OCI-M1 (cell line): ENCODE measurements at regions not wholly inside any gene's neighbourhood (a gene's known extent, or its start where the extent isn't known, plus 50 kb on each side); places are given as distances from the start of the nearest gene placed in this dataset.

ENCODE experiments used
- DNase-seq: peaks from one replicate; lab custom pipeline; 2025; lab: John Stamatoyannopoulos, UW

DNA sequence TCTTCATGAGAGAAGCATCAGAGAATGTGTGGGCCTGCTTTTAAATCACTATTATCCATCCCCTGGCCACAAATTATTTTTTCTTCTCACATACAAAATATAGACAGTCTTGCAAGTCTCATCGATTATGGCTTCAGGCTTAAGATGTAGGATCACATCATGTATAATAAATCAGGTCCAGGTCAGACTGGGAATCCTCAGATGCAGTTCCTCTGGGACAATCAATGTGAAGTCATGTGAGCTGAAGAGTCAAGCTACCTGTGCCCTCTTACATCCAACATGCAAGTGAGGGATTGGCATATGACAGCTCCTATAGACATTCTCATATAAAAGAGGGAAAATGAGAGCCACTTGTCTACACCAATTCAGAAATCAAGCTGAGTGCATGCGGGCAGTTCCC lies 631.8 kb downstream of the PTPRU start:
- no peak for DNase-seq

- DNase-seq: no peak
Measured at GRCh38 chr1:29865051-29865450, 628.7 kb downstream of the PTPRU start.

GRCh38 chr1:29864431-29865022 lies 628.2 kb downstream of the PTPRU start:
- no peak for DNase-seq

DNA sequence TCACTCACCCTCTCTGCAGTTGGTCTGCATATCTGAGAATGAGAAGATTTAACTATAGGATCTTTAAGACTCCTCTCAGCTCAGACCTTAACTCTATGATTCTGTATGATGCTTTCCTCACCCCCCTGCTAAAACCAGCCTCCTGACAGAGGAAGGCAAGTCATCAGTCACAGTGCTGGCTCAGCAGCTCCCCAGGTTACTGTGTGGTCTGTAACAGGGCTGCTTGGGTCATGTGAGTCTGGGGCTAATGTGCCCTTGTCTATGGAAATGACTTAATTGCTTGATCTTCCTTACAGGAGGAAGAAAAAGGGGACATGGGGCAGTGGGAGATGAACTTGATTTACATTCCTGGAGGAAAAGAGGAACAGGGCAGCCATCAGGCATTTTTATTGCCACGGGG lies 625.6 kb downstream of the PTPRU start:
- no peak for DNase-seq

GRCh38 chr1:29861446-29861845 lies 625.1 kb downstream of the PTPRU start:
- no peak for DNase-seq

DNA sequence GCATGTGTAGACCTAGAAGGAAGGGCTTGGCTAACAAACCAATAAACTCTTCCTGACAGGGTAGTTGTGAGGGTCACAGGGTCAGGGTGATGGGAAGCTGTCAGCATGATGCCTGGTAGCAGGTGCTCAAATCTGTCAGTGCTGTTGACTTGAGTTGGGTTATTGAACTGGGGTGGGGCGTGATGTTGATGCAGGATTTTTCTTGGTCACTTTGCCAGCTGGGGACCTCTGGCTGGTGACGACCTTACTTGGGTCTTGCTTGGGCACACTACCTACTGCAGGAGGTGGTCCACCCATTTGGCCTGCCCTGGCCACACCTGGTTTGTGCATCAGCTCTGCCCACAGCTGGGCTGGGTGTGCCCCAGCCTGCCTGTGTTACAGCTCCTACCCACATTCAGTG lies 624.4 kb downstream of the PTPRU start:
- no peak for DNase-seq

- no peak for DNase-seq
Measured at GRCh38 chr1:29860056-29860455, 623.7 kb downstream of the PTPRU start.

GRCh38 chr1:29859126-29859525 lies 622.8 kb downstream of the PTPRU start:
- no peak for DNase-seq

GRCh38 chr1:29858646-29859045 lies 622.3 kb downstream of the PTPRU start:
- no peak for DNase-seq

- no peak for DNase-seq
Measured at GRCh38 chr1:29856340-29857114, 620.2 kb downstream of the PTPRU start.

DNA sequence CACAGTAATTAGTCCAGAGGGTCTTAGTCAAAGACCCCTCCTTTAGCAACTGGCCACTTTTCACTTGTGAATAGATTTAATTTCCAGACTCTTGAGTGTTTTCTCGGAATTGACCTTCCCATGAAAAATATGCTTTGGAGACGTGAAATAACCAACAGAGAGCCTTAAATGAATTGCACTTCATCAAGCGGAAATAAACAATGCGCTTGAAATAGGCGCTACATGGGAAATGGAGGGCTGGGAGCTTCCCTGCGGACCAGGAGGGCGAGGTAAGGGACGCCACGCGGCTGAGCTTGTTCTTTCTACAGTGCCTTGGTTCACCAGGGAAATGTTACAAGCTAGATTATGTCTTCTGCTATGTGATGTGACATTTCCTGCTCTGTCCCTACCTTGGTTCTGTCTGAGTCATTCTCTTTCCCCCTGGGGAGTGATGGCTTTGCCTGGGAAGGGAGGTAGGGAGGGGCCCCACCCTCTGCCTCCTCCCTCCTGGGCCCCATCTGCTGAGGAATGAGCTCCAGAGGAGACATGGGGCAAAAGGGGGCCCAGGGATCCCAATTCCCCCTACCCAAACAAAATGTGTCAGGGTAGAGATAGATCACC lies 619.3 kb downstream of the PTPRU start:
- no peak for DNase-seq

DNA sequence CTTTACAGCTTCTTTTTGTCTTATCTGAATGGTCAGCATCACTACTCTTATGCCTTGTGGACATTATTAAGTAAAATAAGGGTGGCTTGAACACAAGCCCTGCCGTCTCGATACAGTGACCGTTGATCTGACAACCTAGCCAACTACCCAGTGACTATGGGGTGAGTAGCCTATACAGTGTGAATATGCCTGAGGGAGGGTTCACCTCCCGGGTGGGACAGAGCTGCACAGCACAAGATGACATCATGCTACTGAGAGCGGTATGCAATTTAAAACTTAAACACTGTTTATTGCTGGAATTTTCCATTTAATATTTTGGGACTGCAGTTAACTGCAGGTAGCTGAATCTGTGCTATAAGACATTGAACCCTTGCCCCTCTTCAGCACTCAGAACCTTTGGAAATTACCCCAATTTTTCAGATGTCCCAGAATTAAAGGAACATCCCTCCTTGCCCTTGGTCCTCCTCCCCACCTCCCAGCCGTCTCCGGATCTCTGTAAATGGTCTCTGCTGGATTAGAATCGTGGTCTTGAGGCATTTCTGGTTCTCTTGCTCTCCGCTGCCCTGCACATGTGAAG lies 618.5 kb downstream of the PTPRU start:
- DNase-seq: no peak

GRCh38 chr1:29853716-29854330 lies 617.5 kb downstream of the PTPRU start:
- DNase-seq: no peak

GRCh38 chr1:29852248-29852647 lies 615.9 kb downstream of the PTPRU start:
- no peak for DNase-seq

DNA sequence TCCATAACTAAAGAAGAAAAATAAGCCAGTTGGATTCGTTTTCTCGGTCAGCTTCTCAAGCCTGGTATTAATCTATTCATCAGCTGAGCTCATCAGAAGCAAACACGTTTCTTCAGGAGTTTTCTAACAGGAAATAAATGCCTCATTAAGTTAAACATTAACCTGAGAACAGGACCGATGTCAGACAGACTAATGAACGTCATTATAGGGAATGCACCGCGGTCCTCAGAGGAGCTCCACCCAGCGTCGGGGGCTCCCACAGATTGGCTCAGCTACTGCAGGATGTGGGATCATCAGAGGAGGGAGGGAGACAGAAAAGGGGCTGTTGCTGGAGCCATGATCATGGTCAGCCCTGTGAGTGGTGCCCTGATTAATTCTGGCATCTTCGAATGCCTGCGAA lies 615.4 kb downstream of the PTPRU start:
- no peak for DNase-seq

DNA sequence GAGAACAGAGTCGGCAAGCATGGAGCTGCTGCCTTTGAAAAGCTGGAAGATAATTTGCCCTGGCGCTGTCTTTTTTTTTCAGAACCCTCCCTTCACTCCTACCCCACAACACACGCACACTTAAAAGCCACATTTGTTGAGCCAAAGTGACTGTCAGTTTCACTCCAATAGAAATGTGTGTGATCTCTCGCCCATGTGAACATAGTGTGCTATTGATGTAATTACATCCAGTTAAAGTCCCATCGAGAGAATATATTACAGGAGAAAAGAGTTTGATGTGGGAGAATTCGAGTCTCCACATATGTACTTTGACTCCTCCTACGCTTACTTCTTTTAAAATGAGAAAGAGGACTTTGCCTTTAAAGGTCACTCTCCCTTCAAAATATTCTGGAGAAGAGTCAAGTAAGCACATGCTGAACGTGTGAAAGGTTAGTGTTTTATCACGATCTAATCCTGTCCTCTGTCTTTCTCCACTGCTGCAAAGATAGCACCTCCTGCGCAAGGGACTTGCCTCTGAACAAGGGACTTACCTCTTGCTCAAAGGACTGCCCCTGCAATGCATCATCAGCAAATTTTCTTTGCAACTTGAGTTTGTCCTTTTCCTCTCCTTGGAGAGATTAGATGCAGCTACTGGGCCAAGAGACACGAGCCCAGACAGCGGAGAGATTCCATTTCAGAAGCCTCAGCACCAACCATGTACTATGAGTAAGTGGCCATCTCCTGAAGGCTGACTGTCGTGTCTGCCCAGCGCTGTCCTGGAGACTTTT lies 613.9 kb downstream of the PTPRU start:
- no peak for DNase-seq

GRCh38 chr1:29849038-29849750 lies 612.9 kb downstream of the PTPRU start:
- peak; percentile 19 for DNase-seq

- DNase-seq: no peak
Measured at GRCh38 chr1:29845910-29846309, 609.6 kb downstream of the PTPRU start.

GRCh38 chr1:29842130-29842529 lies 605.8 kb downstream of the PTPRU start:
- no peak for DNase-seq

GRCh38 chr1:29839726-29840125 lies 603.4 kb downstream of the PTPRU start:
- DNase-seq: no peak

DNA sequence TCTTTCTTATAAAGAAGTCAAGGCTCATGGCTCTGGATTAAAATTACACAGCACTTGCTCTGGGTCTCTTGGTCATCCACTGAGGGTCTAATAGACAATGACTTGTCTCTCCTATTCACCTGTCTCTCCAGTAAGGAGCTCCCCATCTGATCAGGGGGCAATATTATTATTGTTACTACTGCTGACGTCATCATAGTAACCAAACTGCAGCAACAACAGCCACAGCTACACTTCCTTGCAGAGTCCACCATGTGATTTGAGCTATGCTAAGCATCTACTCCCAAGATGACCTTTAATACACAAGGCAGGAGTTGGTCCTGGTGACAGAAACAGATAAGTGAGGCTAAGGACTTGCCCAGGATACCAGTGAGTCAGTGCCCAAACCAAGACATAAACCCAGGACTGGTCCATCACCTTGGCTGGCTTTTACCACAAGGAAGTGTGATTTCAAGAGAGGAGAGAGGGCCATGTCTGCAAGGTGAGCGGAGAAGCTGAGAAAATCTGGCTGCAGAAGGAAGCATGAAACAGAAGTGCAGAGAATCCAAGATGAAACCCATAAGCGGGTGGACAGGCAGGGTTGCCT lies 602.5 kb downstream of the PTPRU start:
- no peak for DNase-seq
